H9 (cell line): ENCODE measurements at regions not wholly inside any gene's neighbourhood (a gene's known extent, or its start where the extent isn't known, plus 50 kb on each side); places are given as distances from the start of the nearest gene placed in this dataset.

Experiments
- DNase-seq: peaks from one replicate; pipeline ENCODE4 v3.0.0-alpha.2; 2017
- H2AFZ ChIP-seq: one replicate; pipeline ENCODE4 v1.6.1; 2013; ENCODE audit warnings: mild to moderate bottlenecking, low read length, control low read depth, moderate library complexity
- H2AK5ac ChIP-seq: 2 replicates; pipeline ENCODE4 v1.6.1; 2013; ENCODE audit warnings: low read length, control low read depth, mixed read lengths; ENCODE audit not compliant: insufficient read length
- H2BK120ac ChIP-seq: one replicate; pipeline ENCODE4 v1.6.1; 2013; ENCODE audit warnings: low read depth, mild to moderate bottlenecking, low read length, control low read depth, inconsistent platforms; ENCODE audit not compliant: poor library complexity, severe bottlenecking
- H2BK12ac ChIP-seq: 2 replicates; pipeline ENCODE4 v1.6.1; 2013; ENCODE audit warnings: low read length, control low read depth, mixed read lengths, low read depth; ENCODE audit not compliant: insufficient read length
- H2BK15ac ChIP-seq: 2 replicates; pipeline ENCODE4 v1.6.1; 2013; ENCODE audit warnings: low read depth, low read length, control low read depth
- H2BK20ac ChIP-seq: one replicate; pipeline ENCODE4 v1.6.1; 2013; ENCODE audit warnings: low read depth, mild to moderate bottlenecking, low read length, control low read depth, inconsistent platforms; ENCODE audit not compliant: poor library complexity, severe bottlenecking
- H2BK5ac ChIP-seq: 2 replicates; pipeline ENCODE4 v1.6.1; 2013; ENCODE audit warnings: low read length, control low read depth, mixed read lengths; ENCODE audit not compliant: insufficient read length
- H3K14ac ChIP-seq: 2 replicates; pipeline ENCODE4 v1.6.1; 2013; ENCODE audit warnings: low read length, control low read depth; ENCODE audit not compliant: insufficient read depth
- H3K18ac ChIP-seq: 2 replicates; pipeline ENCODE4 v1.6.1; 2013; ENCODE audit warnings: low read depth, mild to moderate bottlenecking, mixed read lengths, low read length, control low read depth; ENCODE audit not compliant: insufficient read length
- H3K23ac ChIP-seq: 2 replicates; pipeline ENCODE4 v1.6.1; 2013; ENCODE audit warnings: low read length, control low read depth, mixed read lengths, low read depth; ENCODE audit not compliant: insufficient read length
- H3K23me2 ChIP-seq: 2 replicates; pipeline ENCODE4 v1.6.1; 2013; ENCODE audit warnings: low read depth, mild to moderate bottlenecking, mixed read lengths, low read length, control low read depth; ENCODE audit not compliant: insufficient read length, poor library complexity, severe bottlenecking
- H3K27ac ChIP-seq: 2 replicates; pipeline ENCODE4 v1.5.1; 2013; ENCODE audit warnings: low read length, control low read depth, mixed read lengths, low read depth; ENCODE audit not compliant: insufficient read length
- H3K27me3 ChIP-seq: 2 replicates; pipeline ENCODE4 v1.6.1; 2013; ENCODE audit warnings: low read length, control low read depth, inconsistent platforms; ENCODE audit not compliant: insufficient read depth
- H3K4ac ChIP-seq: 2 replicates; pipeline ENCODE4 v1.6.1; 2013; ENCODE audit warnings: low read depth, mild to moderate bottlenecking, control low read depth, inconsistent platforms, low read length, moderate library complexity
- H3K4me1 ChIP-seq: 2 replicates; pipeline ENCODE4 v1.6.1; 2013; ENCODE audit warnings: low read length, control low read depth, inconsistent platforms; ENCODE audit not compliant: insufficient read depth
- H3K4me2 ChIP-seq: 2 replicates; pipeline ENCODE4 v1.6.1; 2013; ENCODE audit warnings: low read length, control low read depth, mixed read lengths; ENCODE audit not compliant: insufficient read length, insufficient read depth
- H3K56ac ChIP-seq: 2 replicates; pipeline ENCODE4 v1.6.1; 2013; ENCODE audit warnings: low read depth, mild to moderate bottlenecking, mixed read lengths, low read length, control low read depth; ENCODE audit not compliant: insufficient read length
- H3K79me1 ChIP-seq: 2 replicates; pipeline ENCODE4 v1.6.1; 2013; ENCODE audit warnings: low read depth, mild to moderate bottlenecking, moderate library complexity, low read length, control low read depth, inconsistent platforms; ENCODE audit not compliant: insufficient read depth, poor library complexity, severe bottlenecking
- H3K79me2 ChIP-seq: 2 replicates; pipeline ENCODE4 v1.6.1; 2013; ENCODE audit warnings: low read length, control low read depth, inconsistent platforms; ENCODE audit not compliant: insufficient read depth
- H3K9ac ChIP-seq: 2 replicates; pipeline ENCODE4 v1.6.1; 2013; ENCODE audit warnings: low read length, control low read depth, mixed read lengths; ENCODE audit not compliant: insufficient read length; ENCODE audit errors: extremely low read depth
- H3K9me3 ChIP-seq: one replicate; pipeline ENCODE4 v1.6.1; 2013; ENCODE audit warnings: low read depth, low read length, inconsistent platforms; ENCODE audit not compliant: control insufficient read depth
- H3T11ph ChIP-seq: one replicate; pipeline ENCODE4 v1.6.1; 2013; ENCODE audit warnings: mild to moderate bottlenecking, low read length, control low read depth, inconsistent platforms
- H4K20me1 ChIP-seq: one replicate; pipeline ENCODE4 v1.6.1; 2013; ENCODE audit not compliant: control insufficient read depth, insufficient read length, insufficient read depth
- H4K5ac ChIP-seq: 2 replicates; pipeline ENCODE4 v1.6.1; 2013; ENCODE audit warnings: low read depth, mild to moderate bottlenecking, mixed read lengths, low read length, control low read depth; ENCODE audit not compliant: insufficient read length
- H4K8ac ChIP-seq: replicated peaks from 2 replicates; pipeline ENCODE4 v1.6.1; 2013; ENCODE audit warnings: low read length, control low read depth, mixed read lengths, low read depth; ENCODE audit not compliant: insufficient read length
- H4K91ac ChIP-seq: 2 replicates; pipeline ENCODE4 v1.6.1; 2013; ENCODE audit warnings: low read depth, mild to moderate bottlenecking, moderate library complexity, mixed read lengths, low read length, control low read depth; ENCODE audit not compliant: insufficient read length
- H3K27ac Mint-ChIP-seq, 3 experiments: 2 replicates in 2 of 3; 3 replicates in 1 of 3; pipeline ENCODE4 v1.8.0; 2020 to 2021; ENCODE audit warnings: mixed read lengths in 3 of 3, mild to moderate bottlenecking in 1 of 3, moderate library complexity in 1 of 3
- H3K27me3 Mint-ChIP-seq: 2 replicates; pipeline ENCODE4 v1.8.0; 2021; ENCODE audit warnings: low read depth, mild to moderate bottlenecking, moderate library complexity, mixed read lengths
- H3K36me3 Mint-ChIP-seq, 3 experiments: 2 replicates in 2 of 3; 3 replicates in 1 of 3; pipeline ENCODE4 v1.8.0; 2020 to 2021; ENCODE audit warnings: low read depth in 3 of 3, mixed read lengths in 3 of 3; ENCODE audit not compliant: insufficient read depth in 1 of 3
- H3K4me1 Mint-ChIP-seq, 2 experiments: 2 replicates each; pipeline ENCODE4 v1.8.0; 2020; ENCODE audit warnings: mixed read lengths in 2 of 2
- H3K4me3 Mint-ChIP-seq, 2 experiments: 2 replicates in 1 of 2; 3 replicates in 1 of 2; pipeline ENCODE4 v1.8.0; 2020 to 2021; ENCODE audit warnings: mild to moderate bottlenecking in 2 of 2, mixed read lengths in 2 of 2, moderate library complexity in 1 of 2
- H3K9me3 Mint-ChIP-seq, 2 experiments: 2 replicates in 1 of 2; 3 replicates in 1 of 2; pipeline ENCODE4 v1.8.0; 2020; ENCODE audit warnings: mild to moderate bottlenecking in 2 of 2, mixed read lengths in 2 of 2, moderate library complexity in 1 of 2
- WGBS: extraction: QIAGEN DNeasy Blood & Tissue Kit; methylation state at CpG from one replicate; pipeline ENCODE4 v1.1.7; 2013; ENCODE audit warnings: missing lambda C conversion rate, low lambda C conversion rate, mixed read lengths; ENCODE audit not compliant: insufficient read length; ENCODE audit errors: extremely low coverage; 5-methylcytosine and 5-hydroxymethylcytosine counted together
- TF ChIP-seq, protein P1 (sequence below): fragments of 200-600 bp; sonication (generic); conservative IDR thresholded peaks from 3 replicates; pipeline ENCODE4 v1.8.0; 2021; ENCODE audit warnings: antibody characterized with exemption, mild to moderate bottlenecking

DNA sequence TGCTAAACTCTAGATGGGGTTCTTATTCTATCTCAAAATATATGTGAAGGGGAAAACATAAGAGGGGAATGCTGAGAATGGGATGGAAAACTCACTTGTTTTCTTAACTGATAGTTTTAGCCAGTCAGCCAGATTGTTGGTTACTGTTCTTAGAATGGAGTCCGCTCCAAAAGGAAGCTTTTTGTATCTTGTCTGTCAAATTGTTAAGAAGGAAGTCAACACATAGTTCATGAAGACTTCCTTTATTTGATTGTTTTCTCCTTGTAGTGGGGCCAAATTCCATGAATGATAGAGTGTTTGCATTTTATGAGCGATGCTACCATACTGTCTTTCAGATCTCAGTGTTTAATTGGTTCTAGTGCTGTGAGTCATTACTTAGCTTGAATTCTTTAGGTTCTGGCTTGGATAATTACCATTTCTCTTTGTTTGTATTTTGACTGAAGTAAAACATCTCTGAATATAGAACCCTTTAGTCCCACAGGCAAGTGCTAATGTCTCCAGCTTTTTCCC lies 98.3 kb upstream of the GOT2 start:
- TF ChIP-seq, protein P1, sequence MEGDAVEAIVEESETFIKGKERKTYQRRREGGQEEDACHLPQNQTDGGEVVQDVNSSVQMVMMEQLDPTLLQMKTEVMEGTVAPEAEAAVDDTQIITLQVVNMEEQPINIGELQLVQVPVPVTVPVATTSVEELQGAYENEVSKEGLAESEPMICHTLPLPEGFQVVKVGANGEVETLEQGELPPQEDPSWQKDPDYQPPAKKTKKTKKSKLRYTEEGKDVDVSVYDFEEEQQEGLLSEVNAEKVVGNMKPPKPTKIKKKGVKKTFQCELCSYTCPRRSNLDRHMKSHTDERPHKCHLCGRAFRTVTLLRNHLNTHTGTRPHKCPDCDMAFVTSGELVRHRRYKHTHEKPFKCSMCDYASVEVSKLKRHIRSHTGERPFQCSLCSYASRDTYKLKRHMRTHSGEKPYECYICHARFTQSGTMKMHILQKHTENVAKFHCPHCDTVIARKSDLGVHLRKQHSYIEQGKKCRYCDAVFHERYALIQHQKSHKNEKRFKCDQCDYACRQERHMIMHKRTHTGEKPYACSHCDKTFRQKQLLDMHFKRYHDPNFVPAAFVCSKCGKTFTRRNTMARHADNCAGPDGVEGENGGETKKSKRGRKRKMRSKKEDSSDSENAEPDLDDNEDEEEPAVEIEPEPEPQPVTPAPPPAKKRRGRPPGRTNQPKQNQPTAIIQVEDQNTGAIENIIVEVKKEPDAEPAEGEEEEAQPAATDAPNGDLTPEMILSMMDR: no peak
- Histone ChIP-seq H2BK5ac (no peak overlapping the region), H4K5ac (no peak overlapping the region), H2AK5ac (no peak overlapping the region), H3K4ac (no peak overlapping the region), H3K79me2 (no peaks in the 10 kb centered on the region), H2AFZ (no peak overlapping the region), H3K4me1 (no peaks in the 10 kb centered on the region), H3K9ac (no peak overlapping the region), H3K4me2 (no peak overlapping the region), H3K79me1 (no peaks in the 10 kb centered on the region), H3K18ac (no peak overlapping the region), H3K9me3 (no peaks in the 10 kb centered on the region), H4K8ac (no peak overlapping the region), H3K27ac (no peak overlapping the region), H3K23me2 (no peaks in the 10 kb centered on the region), H3K56ac (no peak overlapping the region), H3K27me3 (no peaks in the 10 kb centered on the region), H3K14ac (no peak overlapping the region), H2BK20ac (no peak overlapping the region), H4K91ac (no peak overlapping the region), H3T11ph (no peak overlapping the region), H2BK15ac (no peak overlapping the region), H3K23ac (no peak overlapping the region), H2BK120ac (no peak overlapping the region), H4K20me1 (no peaks in the 10 kb centered on the region), H2BK12ac (no peak overlapping the region)
- DNase-seq: no peak
- no CpG with 5 or more reads among the region's 2 CpGs for WGBS
- Mint-ChIP-seq H3K27me3 (no peaks in the 10 kb centered on the region), H3K4me3 (no peak overlapping the region), H3K27ac (no peak overlapping the region), H3K4me1 (peaks cover 0 to 8% of the 10 kb centered on the region in 2 experiments; a peak in 2 of 4 replicates), H3K36me3 (no peaks in the 10 kb centered on the region), H3K9me3 (peaks cover 0 to 3% of the 10 kb centered on the region in 2 experiments; a peak in 2 of 5 replicates)
